HepG2 (cell line): ENCODE measurements at regions not wholly inside any gene's neighbourhood (a gene's known extent, or its start where the extent isn't known, plus 50 kb on each side); places are given as distances from the start of the nearest gene placed in this dataset.

Source experiments
- ATAC-seq: fragments of 200-7000 bp; cut with Tn5 transposase; 3 replicates; pipeline ENCODE4 v1.9.1; 2020; ENCODE audit warnings: mild to moderate bottlenecking, moderate library complexity
- BruUV-seq: library from RNA; stranded (reverse); fragments of 400-500 nt; replicated peaks from 2 replicates; lab custom pipeline; 2021; lab: Mats Ljungman, UMichigan
- CTCF ChIA-PET: fragments of 300-600 bp; formaldehyde crosslinking; extraction: SDS; loops from one replicate; lab custom pipeline; 2021; ENCODE audit warnings: low total read pairs, inconsistent platforms, low intra/inter-chr PET ratio; lab: Yijun Ruan, JAX
- POLR2A ChIA-PET: fragments of 350-600 bp; sonication (Branson Sonifier 250); formaldehyde crosslinking; loops from one replicate; lab custom pipeline; 2020; ENCODE audit warnings: antibody characterized with exemption, inconsistent platforms; lab: Yijun Ruan, JAX
- DNase-seq: peaks from one replicate; pipeline ENCODE4 v3.0.0-alpha.2; 2015; ENCODE audit warnings: low spot score
- FAIRE-seq: peaks from 3 replicates; lab custom pipeline; 2011; peaks lifted over from hg19 to GRCh38; lab: Jason Lieb, UNC
- H2AFZ ChIP-seq: one replicate; pipeline ENCODE4 v1.6.1; 2011; ENCODE audit warnings: low read length, inconsistent platforms
- H3K27ac ChIP-seq: fragments of 300-600 bp; 3 replicates; pipeline ENCODE4 v1.8.0; 2011; ENCODE audit warnings: mixed run types, mild to moderate bottlenecking, mixed read lengths, low read length, inconsistent platforms; ENCODE audit not compliant: insufficient read depth; ENCODE audit errors: extremely low read length
- H3K27me3 ChIP-seq, 2 experiments: fragments of 200-600 bp in 1 of 2; 2 replicates in 1 of 2; 3 replicates in 1 of 2; pipeline versions ENCODE4 v1.6.0 to v1.8.0; 2011; ENCODE audit warnings: low read length in 2 of 2, mild to moderate bottlenecking in 2 of 2, moderate library complexity in 2 of 2, inconsistent platforms in 1 of 2; ENCODE audit not compliant: insufficient read depth in 2 of 2, control insufficient read depth in 1 of 2
- H3K36me3 ChIP-seq, 2 experiments: fragments of 200-600 bp in 1 of 2; replicated peaks in 1 of 2; 2 replicates in 1 of 2; 3 replicates in 1 of 2; pipeline versions ENCODE4 v1.5.1 to v1.8.0; 2011; ENCODE audit warnings: low read length in 2 of 2, inconsistent platforms in 1 of 2; ENCODE audit not compliant: insufficient read depth in 2 of 2, control insufficient read depth in 1 of 2
- H3K4me1 ChIP-seq: 2 replicates; pipeline ENCODE4 v1.5.1; 2012; ENCODE audit warnings: low read length, inconsistent platforms; ENCODE audit not compliant: insufficient read depth
- H3K4me2 ChIP-seq: 2 replicates; pipeline ENCODE4 v1.6.0; 2011; ENCODE audit warnings: low read depth, low read length, inconsistent platforms
- H3K4me3 ChIP-seq, 3 experiments: fragments of 200-600 bp in 1 of 3; sonication (generic), shearing (Covaris generic) in 1 of 3; replicated peaks in 1 of 3; 2 replicates each; pipeline ENCODE4 v1.5.1; 2011 to 2016; ENCODE audit warnings: low read length in 3 of 3, inconsistent platforms in 2 of 3, low read depth in 2 of 3, mild to moderate bottlenecking in 2 of 3, control low read depth in 1 of 3, mixed read lengths in 1 of 3; ENCODE audit not compliant: insufficient read depth in 1 of 3
- H3K79me2 ChIP-seq: one replicate; pipeline ENCODE4 v1.6.1; 2011; ENCODE audit warnings: low read length, inconsistent platforms; ENCODE audit not compliant: insufficient read depth
- H3K9ac ChIP-seq: 2 replicates; pipeline ENCODE4 v1.6.0; 2011; ENCODE audit warnings: mild to moderate bottlenecking, low read depth, low read length, inconsistent platforms; ENCODE audit not compliant: insufficient read depth
- H3K9me3 ChIP-seq: 2 replicates; pipeline ENCODE4 v1.5.1; 2012; ENCODE audit warnings: mild to moderate bottlenecking, low read length
- H4K20me1 ChIP-seq: 2 replicates; pipeline ENCODE4 v1.6.0; 2011; ENCODE audit warnings: inconsistent platforms, mild to moderate bottlenecking, low read length, moderate library complexity; ENCODE audit not compliant: insufficient read depth
- ERF ChIP-seq: IDR thresholded peaks from 2 replicates; pipeline ENCODE4 v1.6.1; 2018; ENCODE audit warnings: missing biosample characterization, missing genetic modification reagents
- SP1 ChIP-seq, 2 experiments: fragments of 450-650 bp in 1 of 2; sonication (generic) in 1 of 2; formaldehyde crosslinking in 1 of 2; IDR thresholded peaks; 2 replicates each; pipeline versions ENCODE4 v1.4.0 to v1.6.1; 2016 to 2020; ENCODE audit warnings: missing genetic modification reagents in 1 of 2
- ZFP1 ChIP-seq: IDR thresholded peaks from 2 replicates; pipeline ENCODE4 v1.6.1; 2016
- ZNF512 ChIP-seq: sonication (generic); formaldehyde crosslinking; IDR thresholded peaks from 2 replicates; pipeline ENCODE4 v1.4.0; 2020; ENCODE audit warnings: mild to moderate bottlenecking, missing genetic modification reagents
- ZNF672 ChIP-seq: sonication (generic); formaldehyde crosslinking; IDR thresholded peaks from 2 replicates; pipeline ENCODE4 v1.8.1; 2022; ENCODE audit warnings: missing genetic modification reagents
- ZNF775 ChIP-seq: sonication (generic); formaldehyde crosslinking; IDR thresholded peaks from 2 replicates; pipeline ENCODE4 v1.4.0; 2020; ENCODE audit warnings: missing genetic modification reagents, mild to moderate bottlenecking, moderate library complexity, borderline replicate concordance
- ZNF816 ChIP-seq: sonication (generic); formaldehyde crosslinking; IDR thresholded peaks from 2 replicates; pipeline ENCODE4 v1.8.0; 2022; ENCODE audit warnings: missing genetic modification reagents, mild to moderate bottlenecking, borderline replicate concordance
- WGBS: methylation state at CpG from one replicate; pipeline ENCODE4 v1.1.6; 2017; ENCODE audit warnings: low lambda C conversion rate; 5-methylcytosine and 5-hydroxymethylcytosine counted together
- in situ Hi-C: cut with HindIII; loops from 2 replicates; pipeline ENCODE4 v1.10.0; 2017; ENCODE audit warnings: low pct_unique_long_range_greater_than_20kb; ENCODE audit not compliant: extremely low pct_ligation_motif_present
- intact Hi-C: fragments of 100-400 bp; cut with micrococcal nuclease; formaldehyde crosslinking; loops from one replicate; pipeline ENCODE4 v1.10.0; 2022; ENCODE audit not compliant: unreplicated experiment

DNA sequence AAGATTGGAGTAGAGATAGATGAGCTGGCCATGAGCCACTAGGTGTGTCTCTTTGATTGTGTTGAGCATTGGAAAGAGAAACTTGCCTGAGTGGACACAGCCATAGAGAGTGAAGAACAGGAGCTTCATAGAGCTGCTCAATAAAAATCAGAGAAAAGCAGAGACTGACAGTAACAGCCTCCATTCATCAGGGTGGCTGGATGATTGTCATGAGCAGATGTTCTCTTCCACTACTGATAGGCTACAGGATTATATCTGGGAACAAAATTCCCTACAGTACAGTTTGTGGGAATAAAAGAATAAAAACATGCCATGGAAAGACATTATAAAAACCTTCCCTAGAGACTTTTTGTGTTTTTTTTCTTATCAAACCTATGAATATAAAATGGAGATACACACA, 404.8 kb upstream of the ACVR2A start (continued):
- TF ChIP-seq ZNF816 (CRISPR knock-in tag): no peak
- TF ChIP-seq ZNF512 (CRISPR knock-in tag): no peak
- TF ChIP-seq, all 625 proteins: peak for 0

GRCh38 chr2:147438882-147439281, 405.9 kb upstream of the ACVR2A start:
- TF ChIP-seq ERF (CRISPR knock-in tag): no peak
- no peak for TF ChIP-seq ZFP1 (CRISPR knock-in tag)
- no peak for TF ChIP-seq ZNF775
- no peak for TF ChIP-seq ZNF672 (CRISPR knock-in tag)
- TF ChIP-seq SP1 (IDR thresholded peaks at IDR 0.05): no peak
- TF ChIP-seq SP1 (CRISPR knock-in tag; IDR thresholded peaks at IDR 0.05): no peak
- FAIRE-seq: no peak
- H3K4me1 ChIP-seq: no peaks in the 10 kb centered on the region
- WGBS: 49% methylated on average over 8 of the region's 8 CpGs
- no peaks in the 10 kb centered on the region for H4K20me1 ChIP-seq
- no peak overlapping the region for H2AFZ ChIP-seq
- H3K4me3 ChIP-seq: no peak overlapping the region
- H3K27ac ChIP-seq: no peak overlapping the region
- ChIA-PET CTCF (no interaction called here), POLR2A (no interaction called here)
- no peak for DNase-seq
- intact Hi-C loops: no loop called here
- BruUV-seq: no TSS peak
- no peaks in the 10 kb centered on the region for H3K36me3 ChIP-seq
- no peaks in the 10 kb centered on the region for H3K9me3 ChIP-seq
- no peak overlapping the region for H3K4me2 ChIP-seq
- no peaks in the 10 kb centered on the region for H3K79me2 ChIP-seq
- in situ Hi-C loops: no loop called here
- ATAC-seq: no peak
- no peak overlapping the region for H3K9ac ChIP-seq
- no peaks in the 10 kb centered on the region; a peak in 1 of 5 replicates for H3K27me3 ChIP-seq
